H9 (cell line): ENCODE measurements at regions not wholly inside any gene's neighbourhood (a gene's known extent, or its start where the extent isn't known, plus 50 kb on each side); places are given as distances from the start of the nearest gene placed in this dataset.

Experiments
- DNase-seq: peaks from one replicate; pipeline ENCODE4 v3.0.0-alpha.2; 2017
- H2AFZ ChIP-seq: one replicate; pipeline ENCODE4 v1.6.1; 2013; ENCODE audit warnings: mild to moderate bottlenecking, low read length, control low read depth, moderate library complexity
- H2AK5ac ChIP-seq: 2 replicates; pipeline ENCODE4 v1.6.1; 2013; ENCODE audit warnings: low read length, control low read depth, mixed read lengths; ENCODE audit not compliant: insufficient read length
- H2BK120ac ChIP-seq: one replicate; pipeline ENCODE4 v1.6.1; 2013; ENCODE audit warnings: low read depth, mild to moderate bottlenecking, low read length, control low read depth, inconsistent platforms; ENCODE audit not compliant: poor library complexity, severe bottlenecking
- H2BK12ac ChIP-seq: 2 replicates; pipeline ENCODE4 v1.6.1; 2013; ENCODE audit warnings: low read length, control low read depth, mixed read lengths, low read depth; ENCODE audit not compliant: insufficient read length
- H2BK15ac ChIP-seq: 2 replicates; pipeline ENCODE4 v1.6.1; 2013; ENCODE audit warnings: low read depth, low read length, control low read depth
- H2BK20ac ChIP-seq: one replicate; pipeline ENCODE4 v1.6.1; 2013; ENCODE audit warnings: low read depth, mild to moderate bottlenecking, low read length, control low read depth, inconsistent platforms; ENCODE audit not compliant: poor library complexity, severe bottlenecking
- H2BK5ac ChIP-seq: 2 replicates; pipeline ENCODE4 v1.6.1; 2013; ENCODE audit warnings: low read length, control low read depth, mixed read lengths; ENCODE audit not compliant: insufficient read length
- H3K14ac ChIP-seq: 2 replicates; pipeline ENCODE4 v1.6.1; 2013; ENCODE audit warnings: low read length, control low read depth; ENCODE audit not compliant: insufficient read depth
- H3K18ac ChIP-seq: 2 replicates; pipeline ENCODE4 v1.6.1; 2013; ENCODE audit warnings: low read depth, mild to moderate bottlenecking, mixed read lengths, low read length, control low read depth; ENCODE audit not compliant: insufficient read length
- H3K23ac ChIP-seq: 2 replicates; pipeline ENCODE4 v1.6.1; 2013; ENCODE audit warnings: low read length, control low read depth, mixed read lengths, low read depth; ENCODE audit not compliant: insufficient read length
- H3K23me2 ChIP-seq: 2 replicates; pipeline ENCODE4 v1.6.1; 2013; ENCODE audit warnings: low read depth, mild to moderate bottlenecking, mixed read lengths, low read length, control low read depth; ENCODE audit not compliant: insufficient read length, poor library complexity, severe bottlenecking
- H3K27ac ChIP-seq: 2 replicates; pipeline ENCODE4 v1.5.1; 2013; ENCODE audit warnings: low read length, control low read depth, mixed read lengths, low read depth; ENCODE audit not compliant: insufficient read length
- H3K27me3 ChIP-seq: 2 replicates; pipeline ENCODE4 v1.6.1; 2013; ENCODE audit warnings: low read length, control low read depth, inconsistent platforms; ENCODE audit not compliant: insufficient read depth
- H3K4ac ChIP-seq: 2 replicates; pipeline ENCODE4 v1.6.1; 2013; ENCODE audit warnings: low read depth, mild to moderate bottlenecking, control low read depth, inconsistent platforms, low read length, moderate library complexity
- H3K4me1 ChIP-seq: 2 replicates; pipeline ENCODE4 v1.6.1; 2013; ENCODE audit warnings: low read length, control low read depth, inconsistent platforms; ENCODE audit not compliant: insufficient read depth
- H3K4me2 ChIP-seq: 2 replicates; pipeline ENCODE4 v1.6.1; 2013; ENCODE audit warnings: low read length, control low read depth, mixed read lengths; ENCODE audit not compliant: insufficient read length, insufficient read depth
- H3K56ac ChIP-seq: 2 replicates; pipeline ENCODE4 v1.6.1; 2013; ENCODE audit warnings: low read depth, mild to moderate bottlenecking, mixed read lengths, low read length, control low read depth; ENCODE audit not compliant: insufficient read length
- H3K79me1 ChIP-seq: 2 replicates; pipeline ENCODE4 v1.6.1; 2013; ENCODE audit warnings: low read depth, mild to moderate bottlenecking, moderate library complexity, low read length, control low read depth, inconsistent platforms; ENCODE audit not compliant: insufficient read depth, poor library complexity, severe bottlenecking
- H3K79me2 ChIP-seq: 2 replicates; pipeline ENCODE4 v1.6.1; 2013; ENCODE audit warnings: low read length, control low read depth, inconsistent platforms; ENCODE audit not compliant: insufficient read depth
- H3K9ac ChIP-seq: 2 replicates; pipeline ENCODE4 v1.6.1; 2013; ENCODE audit warnings: low read length, control low read depth, mixed read lengths; ENCODE audit not compliant: insufficient read length; ENCODE audit errors: extremely low read depth
- H3K9me3 ChIP-seq: one replicate; pipeline ENCODE4 v1.6.1; 2013; ENCODE audit warnings: low read depth, low read length, inconsistent platforms; ENCODE audit not compliant: control insufficient read depth
- H3T11ph ChIP-seq: one replicate; pipeline ENCODE4 v1.6.1; 2013; ENCODE audit warnings: mild to moderate bottlenecking, low read length, control low read depth, inconsistent platforms
- H4K20me1 ChIP-seq: one replicate; pipeline ENCODE4 v1.6.1; 2013; ENCODE audit not compliant: control insufficient read depth, insufficient read length, insufficient read depth
- H4K5ac ChIP-seq: 2 replicates; pipeline ENCODE4 v1.6.1; 2013; ENCODE audit warnings: low read depth, mild to moderate bottlenecking, mixed read lengths, low read length, control low read depth; ENCODE audit not compliant: insufficient read length
- H4K8ac ChIP-seq: replicated peaks from 2 replicates; pipeline ENCODE4 v1.6.1; 2013; ENCODE audit warnings: low read length, control low read depth, mixed read lengths, low read depth; ENCODE audit not compliant: insufficient read length
- H4K91ac ChIP-seq: 2 replicates; pipeline ENCODE4 v1.6.1; 2013; ENCODE audit warnings: low read depth, mild to moderate bottlenecking, moderate library complexity, mixed read lengths, low read length, control low read depth; ENCODE audit not compliant: insufficient read length
- H3K27ac Mint-ChIP-seq, 3 experiments: 2 replicates in 2 of 3; 3 replicates in 1 of 3; pipeline ENCODE4 v1.8.0; 2020 to 2021; ENCODE audit warnings: mixed read lengths in 3 of 3, mild to moderate bottlenecking in 1 of 3, moderate library complexity in 1 of 3
- H3K27me3 Mint-ChIP-seq: 2 replicates; pipeline ENCODE4 v1.8.0; 2021; ENCODE audit warnings: low read depth, mild to moderate bottlenecking, moderate library complexity, mixed read lengths
- H3K36me3 Mint-ChIP-seq, 3 experiments: 2 replicates in 2 of 3; 3 replicates in 1 of 3; pipeline ENCODE4 v1.8.0; 2020 to 2021; ENCODE audit warnings: low read depth in 3 of 3, mixed read lengths in 3 of 3; ENCODE audit not compliant: insufficient read depth in 1 of 3
- H3K4me1 Mint-ChIP-seq, 2 experiments: 2 replicates each; pipeline ENCODE4 v1.8.0; 2020; ENCODE audit warnings: mixed read lengths in 2 of 2
- H3K4me3 Mint-ChIP-seq, 2 experiments: 2 replicates in 1 of 2; 3 replicates in 1 of 2; pipeline ENCODE4 v1.8.0; 2020 to 2021; ENCODE audit warnings: mild to moderate bottlenecking in 2 of 2, mixed read lengths in 2 of 2, moderate library complexity in 1 of 2
- H3K9me3 Mint-ChIP-seq, 2 experiments: 2 replicates in 1 of 2; 3 replicates in 1 of 2; pipeline ENCODE4 v1.8.0; 2020; ENCODE audit warnings: mild to moderate bottlenecking in 2 of 2, mixed read lengths in 2 of 2, moderate library complexity in 1 of 2
- CTCF ChIP-seq: fragments of 200-600 bp; sonication (generic); conservative IDR thresholded peaks from 3 replicates; pipeline ENCODE4 v1.8.0; 2021; ENCODE audit warnings: antibody characterized with exemption, mild to moderate bottlenecking
- WGBS: extraction: QIAGEN DNeasy Blood & Tissue Kit; methylation state at CpG from one replicate; pipeline ENCODE4 v1.1.7; 2013; ENCODE audit warnings: missing lambda C conversion rate, low lambda C conversion rate, mixed read lengths; ENCODE audit not compliant: insufficient read length; ENCODE audit errors: extremely low coverage; 5-methylcytosine and 5-hydroxymethylcytosine counted together

- Histone ChIP-seq H4K8ac (no peak overlapping the region), H3K18ac (no peak overlapping the region), H3K27me3 (peaks cover 44% of the 10 kb centered on the region; the same call in 1 of the 2 replicates), H3K79me1 (no peaks in the 10 kb centered on the region), H3K56ac (no peak overlapping the region), H2BK120ac (no peak overlapping the region), H3K23me2 (no peaks in the 10 kb centered on the region), H3T11ph (no peak overlapping the region), H2BK5ac (no peak overlapping the region), H2AFZ (no peak overlapping the region), H3K4ac (no peak overlapping the region), H2BK12ac (no peak overlapping the region), H4K91ac (no peak overlapping the region), H2BK15ac (no peak overlapping the region), H3K14ac (no peak overlapping the region), H3K9me3 (no peaks in the 10 kb centered on the region), H2BK20ac (no peak overlapping the region), H3K4me2 (no peak overlapping the region), H4K5ac (no peak overlapping the region), H3K79me2 (no peaks in the 10 kb centered on the region), H3K23ac (no peak overlapping the region), H2AK5ac (no peak overlapping the region), H3K9ac (no peak overlapping the region), H4K20me1 (no peaks in the 10 kb centered on the region), H3K27ac (no peak overlapping the region), H3K4me1 (no peaks in the 10 kb centered on the region)
- no CpG with 5 or more reads among the region's 9 CpGs for WGBS
- no peak overlapping the region; a peak in 1 of 7 replicates for H3K27ac Mint-ChIP-seq
- peaks cover 11 to 13% of the 10 kb centered on the region in 2 experiments for H3K4me1 Mint-ChIP-seq
- H3K27me3 Mint-ChIP-seq, result peaks cover 82% of the 10 kb centered on the region
- H3K9me3 Mint-ChIP-seq, result peaks cover 3% of the 10 kb centered on the region in 2 experiments; a peak in 3 of 5 replicates
- peaks cover 0 to 6% (median 2%) of the 10 kb centered on the region in 3 experiments; a peak in 4 of 7 replicates for H3K36me3 Mint-ChIP-seq
- H3K4me3 Mint-ChIP-seq, result no peak overlapping the region; a peak in 1 of 5 replicates
- peak; percentile 15 for DNase-seq
- TF ChIP-seq CTCF, result no peak
Measured at GRCh38 chr11:116112087-116112935, 608.1 kb upstream of the CADM1 start.
